SK-N-SH (cell line): ENCODE measurements at regions not wholly inside any gene's neighbourhood (a gene's known extent, or its start where the extent isn't known, plus 50 kb on each side); places are given as distances from the start of the nearest gene placed in this dataset.

Experiments used
- CTCF ChIA-PET: fragments of 300-600, 350-600 bp; formaldehyde crosslinking; extraction: SDS; loops from one replicate; lab custom pipeline; 2021; lab: Yijun Ruan, JAX
- POLR2A ChIA-PET: fragments of 350-600 bp; sonication (Branson Sonifier 250); formaldehyde crosslinking; extraction: SDS; loops from one replicate; lab custom pipeline; 2020; ENCODE audit warnings: antibody characterized with exemption, inconsistent platforms; lab: Yijun Ruan, JAX
- DNase-seq: peaks from one replicate; pipeline ENCODE4 v3.0.0; 2012
- H2AFZ ChIP-seq: fragments of 200-600 bp; sonication (generic); 2 replicates; pipeline ENCODE4 v1.8.1; 2016; ENCODE audit warnings: antibody characterized with exemption, mild to moderate bottlenecking, low read depth
- H3F3A ChIP-seq: fragments of 200-600 bp; sonication (generic); replicated peaks from 2 replicates; pipeline ENCODE3; 2016; ENCODE audit warnings: antibody characterized with exemption, mild to moderate bottlenecking; ENCODE audit not compliant: insufficient read depth
- H3K27ac ChIP-seq, 2 experiments: fragments of 200-500 bp in 1 of 2; fragments of 200-600 bp in 1 of 2; sonication (Bioruptor generic) in 1 of 2; sonication (generic), shearing (Covaris generic) in 1 of 2; 2 replicates each; pipeline versions ENCODE4 v1.5.1 to v1.6.1; 2014 to 2016; ENCODE audit warnings: low read depth in 2 of 2, inconsistent platforms in 1 of 2, low read length in 1 of 2, mild to moderate bottlenecking in 1 of 2, mixed read lengths in 1 of 2
- H3K27me3 ChIP-seq: fragments of 200-600 bp; sonication (generic), shearing (Covaris generic); 2 replicates; pipeline ENCODE4 v1.6.1; 2016; ENCODE audit warnings: mixed run types; ENCODE audit not compliant: insufficient read depth
- H3K36me3 ChIP-seq, 2 experiments: fragments of 200-500 bp in 1 of 2; fragments of 200-600 bp in 1 of 2; sonication (Bioruptor generic) in 1 of 2; sonication (generic) in 1 of 2; replicated peaks in 1 of 2; 2 replicates each; pipeline versions ENCODE3 to v1.5.1; 2014 to 2016; ENCODE audit warnings: low read length in 1 of 2, mild to moderate bottlenecking in 1 of 2; ENCODE audit not compliant: insufficient read depth in 2 of 2, control insufficient read depth in 1 of 2
- H3K4me1 ChIP-seq, 2 experiments: fragments of 200-500 bp in 1 of 2; fragments of 200-600 bp in 1 of 2; sonication (Bioruptor generic) in 1 of 2; sonication (generic), shearing (Covaris generic) in 1 of 2; 2 replicates each; pipeline versions ENCODE4 v1.5.1 to v1.6.1; 2014 to 2016; ENCODE audit warnings: low read depth in 1 of 2, low read length in 1 of 2, mixed run types in 1 of 2; ENCODE audit not compliant: insufficient read depth in 2 of 2, control insufficient read depth in 1 of 2
- H3K4me2 ChIP-seq: fragments of 200-600 bp; sonication (generic), shearing (Covaris generic); 2 replicates; pipeline ENCODE4 v1.6.1; 2017; ENCODE audit warnings: mixed run types
- H3K4me3 ChIP-seq, 2 experiments: fragments of 200-500 bp in 1 of 2; fragments of 200-600 bp in 1 of 2; sonication (Bioruptor generic) in 1 of 2; sonication (generic), shearing (Covaris generic) in 1 of 2; 2 replicates each; pipeline versions ENCODE4 v1.5.1 to v1.8.1; 2014 to 2016; ENCODE audit warnings: low read depth in 2 of 2, inconsistent platforms in 1 of 2, low read length in 1 of 2, mild to moderate bottlenecking in 1 of 2, mixed read lengths in 1 of 2, moderate library complexity in 1 of 2
- H3K79me2 ChIP-seq: fragments of 200-600 bp; sonication (generic); 2 replicates; pipeline ENCODE4 v1.8.1; 2017; ENCODE audit warnings: mild to moderate bottlenecking; ENCODE audit not compliant: insufficient read depth
- H3K9ac ChIP-seq: fragments of 200-600 bp; sonication (generic); 2 replicates; pipeline ENCODE4 v1.6.1; 2017; ENCODE audit warnings: mixed run types
- H3K9me2 ChIP-seq: fragments of 200-600 bp; sonication (generic); 2 replicates; pipeline ENCODE4 v1.6.1; 2017; ENCODE audit warnings: mixed run types
- H3K9me3 ChIP-seq: fragments of 200-600 bp; sonication (generic); 2 replicates; pipeline ENCODE4 v1.6.1; 2017; ENCODE audit warnings: mixed run types, mild to moderate bottlenecking, moderate library complexity
- H4K20me1 ChIP-seq: fragments of 200-600 bp; sonication (generic); 2 replicates; pipeline ENCODE4 v1.6.1; 2017; ENCODE audit warnings: mild to moderate bottlenecking, mixed run types; ENCODE audit not compliant: insufficient read depth
- EP300 ChIP-seq, 2 experiments: IDR thresholded peaks; 2 replicates each; pipeline versions ENCODE4 v1.4.0 to v1.6.1; 2012; ENCODE audit warnings: borderline replicate concordance in 1 of 2, low read depth in 1 of 2, low read length in 1 of 2
- FOSL2 ChIP-seq: IDR thresholded peaks from 2 replicates; pipeline ENCODE4 v1.4.0; 2012; ENCODE audit warnings: low read depth, mild to moderate bottlenecking, moderate library complexity, borderline replicate concordance
- FOXJ3 ChIP-seq: sonication (generic); formaldehyde crosslinking; IDR thresholded peaks from 2 replicates; pipeline ENCODE4 v1.5.1; 2020; ENCODE audit warnings: mild to moderate bottlenecking, missing genetic modification reagents
- GATA2 ChIP-seq: sonication (generic); formaldehyde crosslinking; IDR thresholded peaks from 2 replicates; pipeline ENCODE4 v1.5.0; 2020; ENCODE audit warnings: mild to moderate bottlenecking, missing genetic modification reagents
- MAX ChIP-seq: IDR thresholded peaks from 2 replicates; pipeline ENCODE4 v1.4.0; 2012; ENCODE audit warnings: low read depth
- MEF2A ChIP-seq: IDR thresholded peaks from 2 replicates; pipeline ENCODE4 v1.4.0; 2012; ENCODE audit warnings: low read depth, borderline replicate concordance
- MXI1 ChIP-seq: IDR thresholded peaks from 2 replicates; pipeline ENCODE4 v1.6.1; 2012; ENCODE audit warnings: mild to moderate bottlenecking, low read depth, low read length, improper control_type of control experiment
- RAD21 ChIP-seq: IDR thresholded peaks from 2 replicates; pipeline ENCODE4 v1.6.1; 2012; ENCODE audit warnings: mild to moderate bottlenecking, low read length
- RFX5 ChIP-seq: IDR thresholded peaks from 2 replicates; pipeline ENCODE4 v1.6.1; 2012; ENCODE audit warnings: mild to moderate bottlenecking, improper control_type of control experiment, low read length
- RXRA ChIP-seq: IDR thresholded peaks from 2 replicates; pipeline ENCODE4 v1.4.0; 2012; ENCODE audit warnings: low read depth, mild to moderate bottlenecking, borderline replicate concordance
- SIN3A ChIP-seq: IDR thresholded peaks from 2 replicates; pipeline ENCODE4 v1.6.1; 2012; ENCODE audit warnings: low read depth, mild to moderate bottlenecking, low read length, moderate library complexity, borderline replicate concordance
- SMC3 ChIP-seq: IDR thresholded peaks from 2 replicates; pipeline ENCODE4 v1.6.1; 2012; ENCODE audit warnings: low read depth, low read length, improper control_type of control experiment
- WGBS: methylation state at CpG from one replicate; pipeline ENCODE4 v1.1.6; 2017; ENCODE audit warnings: low lambda C conversion rate; 5-methylcytosine and 5-hydroxymethylcytosine counted together
- TF ChIP-seq, protein P1 (sequence below): fragments of 150-350 bp; IDR thresholded peaks from 2 replicates; pipeline ENCODE4 v1.6.1; 2017; ENCODE audit warnings: antibody characterized with exemption, low read length, low read depth, borderline replicate concordance

GRCh38 chr5:174426388-174426787 lies 298.0 kb upstream of the MSX2 start:
- Histone ChIP-seq H3K4me3 (no peak overlapping the region), H3K4me1 (peaks cover 0 to 20% of the 10 kb centered on the region in 2 experiments; a peak in 1 of 4 replicates), H2AFZ (no peak overlapping the region), H3K36me3 (no peaks in the 10 kb centered on the region), H3K9ac (no peak overlapping the region), H3K9me2 (no peaks in the 10 kb centered on the region), H3F3A (no peaks in the 10 kb centered on the region), H3K27ac (no peak overlapping the region), H3K79me2 (no peaks in the 10 kb centered on the region), H4K20me1 (no peaks in the 10 kb centered on the region), H3K9me3 (no peaks in the 10 kb centered on the region), H3K27me3 (no peaks in the 10 kb centered on the region), H3K4me2 (no peak overlapping the region)
- 60% methylated on average over 1 of the region's 1 CpG for WGBS
- ChIA-PET POLR2A (no interaction called here), CTCF (interaction anchor here (1.0 to 14.8 kb wide), 4 partner anchors 9 to 309 kb away, joined by 3 to 192 read pairs (median 4); no protein-coding TSS in a partner anchor)
- DNase-seq: no peak
- TF ChIP-seq FOXJ3 (CRISPR knock-in tag): no peak

GRCh38 chr5:174426851-174427250 lies 297.5 kb upstream of the MSX2 start:
- no peaks in the 10 kb centered on the region for H3K9me3 ChIP-seq
- no peaks in the 10 kb centered on the region for H4K20me1 ChIP-seq
- DNase-seq: no peak
- CTCF ChIA-PET: interaction anchor here (0.6 to 14.8 kb wide), 4 partner anchors 9 to 309 kb away, joined by 3 to 192 read pairs (median 3); no protein-coding TSS in a partner anchor
- POLR2A ChIA-PET: no interaction called here
- H3K27me3 ChIP-seq: no peaks in the 10 kb centered on the region
- no peaks in the 10 kb centered on the region for H3K9me2 ChIP-seq
- no peaks in the 10 kb centered on the region for H3K79me2 ChIP-seq
- WGBS: 88% methylated on average over 3 of the region's 4 CpGs
- H3K9ac ChIP-seq: no peak overlapping the region
- H2AFZ ChIP-seq: no peak overlapping the region
- H3K36me3 ChIP-seq: no peaks in the 10 kb centered on the region
- H3K4me3 ChIP-seq: no peak overlapping the region
- H3K4me1 ChIP-seq: peaks cover 0 to 20% of the 10 kb centered on the region in 2 experiments; a peak in 1 of 4 replicates
- TF ChIP-seq EP300 (IDR thresholded peaks at IDR 0.05; ENCODE audit: borderline replicate concordance in 1 of 2, low read depth in 1 of 2, low read length in 1 of 2): no peak
- TF ChIP-seq MEF2A: no peak
- TF ChIP-seq MXI1: no peak
- no peak for TF ChIP-seq GATA2
- no peak for TF ChIP-seq SIN3A
- no peak for TF ChIP-seq MAX
- TF ChIP-seq RAD21: no peak
- TF ChIP-seq FOXJ3 (CRISPR knock-in tag): no peak
- TF ChIP-seq RXRA: no peak
- no peak for TF ChIP-seq RFX5
- TF ChIP-seq, protein P1, sequence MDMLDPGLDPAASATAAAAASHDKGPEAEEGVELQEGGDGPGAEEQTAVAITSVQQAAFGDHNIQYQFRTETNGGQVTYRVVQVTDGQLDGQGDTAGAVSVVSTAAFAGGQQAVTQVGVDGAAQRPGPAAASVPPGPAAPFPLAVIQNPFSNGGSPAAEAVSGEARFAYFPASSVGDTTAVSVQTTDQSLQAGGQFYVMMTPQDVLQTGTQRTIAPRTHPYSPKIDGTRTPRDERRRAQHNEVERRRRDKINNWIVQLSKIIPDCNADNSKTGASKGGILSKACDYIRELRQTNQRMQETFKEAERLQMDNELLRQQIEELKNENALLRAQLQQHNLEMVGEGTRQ: no peak
- no peak for TF ChIP-seq SMC3
- TF ChIP-seq FOSL2: no peak
- no peak overlapping the region for H3K27ac ChIP-seq
- H3F3A ChIP-seq: no peaks in the 10 kb centered on the region
- no peak overlapping the region for H3K4me2 ChIP-seq
